ENCODE measurements at regions not wholly inside any gene's neighbourhood (a gene's known extent, or its start where the extent isn't known, plus 50 kb on each side); places are given as distances from the start of the nearest gene placed in this dataset.
A peak's percentile ranks its signal among the peaks of the same experiment; 100 is the strongest.

DNA sequence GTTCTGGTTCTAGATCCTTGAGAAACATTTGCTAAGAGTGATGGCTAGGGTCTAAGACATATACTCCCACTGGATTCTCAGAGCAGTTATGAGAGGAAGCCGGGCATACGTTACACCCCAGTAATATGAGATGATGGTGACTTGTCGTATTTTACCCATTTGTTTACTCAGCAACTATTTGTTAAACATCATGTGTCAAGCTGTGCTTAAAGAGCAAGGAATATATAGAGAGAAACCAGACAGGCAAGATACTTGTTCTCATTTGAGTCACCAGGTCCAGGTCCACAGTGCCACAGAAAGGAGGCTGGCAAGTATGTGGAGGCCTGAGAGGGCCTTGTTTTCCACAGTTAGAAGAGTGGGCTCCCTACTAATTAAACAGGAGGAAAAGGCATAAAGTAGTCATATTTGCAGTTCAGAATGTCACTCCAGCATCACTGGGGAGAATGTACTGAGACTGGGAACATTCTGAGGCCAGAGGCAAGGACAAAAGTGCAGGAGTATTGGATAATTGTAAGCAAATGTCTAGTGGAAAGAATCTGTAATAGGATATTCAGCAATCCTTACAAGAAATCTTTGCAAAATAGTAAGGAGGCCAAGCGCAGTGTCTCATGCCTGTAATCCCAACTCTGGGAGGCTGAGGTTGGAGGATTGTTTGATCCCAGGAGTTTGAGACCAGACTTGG is 142.2 kb downstream of the IRS2 start:
- no peak for DNase-seq

DNA sequence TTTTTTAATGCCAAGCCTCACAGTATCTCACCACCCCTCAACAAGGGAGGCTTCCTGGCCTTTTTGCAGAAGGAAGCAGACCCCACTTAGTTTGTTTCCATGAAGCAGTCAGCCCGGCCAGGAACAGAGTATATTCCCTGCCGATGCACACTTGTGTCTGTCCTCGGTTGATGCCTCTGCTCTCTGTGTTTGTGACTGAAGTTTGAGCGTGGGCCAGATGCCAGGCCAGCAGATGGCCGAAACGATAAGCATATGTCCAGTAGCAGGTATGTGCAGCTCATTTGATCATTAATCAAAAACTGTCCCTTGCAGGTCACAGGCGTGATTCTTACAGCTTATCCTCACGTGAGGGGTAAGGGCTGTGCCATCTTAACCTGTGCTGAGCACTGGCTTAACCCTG is 144.0 kb downstream of the IRS2 start:
- DNase-seq = no peak

DNA sequence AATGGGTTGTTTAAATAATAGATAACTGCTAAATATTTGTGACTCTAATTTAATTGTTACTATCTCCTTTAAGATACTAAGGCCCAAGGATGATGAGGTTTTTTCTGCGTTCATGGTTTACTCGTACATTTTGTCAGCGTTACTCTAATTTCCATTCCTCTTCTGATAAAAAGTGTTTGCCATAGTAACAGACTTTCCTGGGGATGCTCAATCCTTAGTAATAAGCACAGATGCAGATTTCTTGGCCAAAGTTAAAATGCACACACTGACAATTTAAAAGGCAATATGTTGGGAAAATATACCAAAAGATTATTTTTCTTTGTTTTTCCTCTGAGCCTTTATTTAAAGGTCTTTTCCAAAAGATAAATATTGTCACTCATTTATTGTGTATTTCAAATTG is 149.6 kb downstream of the IRS2 start:
- DNase-seq = no peak

DNA sequence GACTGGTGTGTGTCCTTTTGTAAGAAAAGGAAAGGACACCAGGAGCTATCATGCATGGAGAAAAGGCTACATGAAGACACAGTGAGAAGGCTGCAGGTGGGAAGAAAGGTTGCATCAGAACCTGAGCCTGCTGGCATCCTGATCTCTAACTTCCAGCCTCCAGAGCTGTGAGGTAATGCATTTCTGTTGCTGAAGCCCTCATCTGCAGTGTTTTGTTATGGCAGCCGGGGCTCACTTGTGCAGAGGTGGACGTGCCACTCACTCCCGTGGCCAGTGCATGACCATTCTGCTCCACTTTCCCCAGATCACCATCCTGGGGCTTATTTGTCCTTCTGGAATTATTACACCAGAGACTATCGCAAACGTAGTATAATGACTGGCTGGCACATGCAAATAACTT is 155.3 kb downstream of the IRS2 start:
- DNase-seq = no peak

DNA sequence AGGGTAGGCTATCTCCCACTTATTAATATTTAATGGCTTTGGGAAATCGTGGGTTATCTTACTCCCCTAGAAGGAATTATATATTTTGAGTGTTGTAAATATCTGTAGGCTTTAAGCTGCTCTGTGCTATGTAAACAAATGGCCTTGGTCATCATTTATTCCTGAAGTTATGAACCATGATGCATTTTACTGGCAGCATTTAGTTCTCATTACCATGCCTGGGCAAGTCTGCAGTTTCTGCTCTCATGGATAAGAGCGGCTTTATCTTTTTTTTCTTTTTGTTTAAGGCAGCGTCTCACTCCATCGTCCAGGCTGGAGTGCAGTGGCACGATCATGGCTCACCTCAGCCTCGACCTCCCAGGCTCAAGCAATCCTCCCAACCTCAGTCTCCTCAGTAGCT is 156.1 kb downstream of the IRS2 start:
- DNase-seq = no peak

DNA sequence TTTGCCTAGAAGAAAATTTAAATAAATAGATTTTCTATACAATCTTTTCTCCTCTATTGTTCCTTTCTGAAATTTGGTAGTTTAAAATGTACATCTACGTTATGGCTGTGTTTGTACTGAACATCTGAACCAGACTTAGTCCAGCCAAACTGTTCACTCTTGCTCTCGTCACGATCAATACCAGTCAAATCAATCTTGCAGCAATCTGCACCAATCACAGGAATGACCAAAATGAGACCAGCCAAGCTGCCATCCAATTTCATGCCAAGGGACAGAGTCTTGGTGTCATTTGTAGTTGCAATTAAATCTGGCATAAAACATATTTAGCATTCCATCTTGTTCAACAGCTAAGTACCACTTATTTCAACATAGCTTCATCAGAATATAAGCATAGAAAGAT is 156.6 kb downstream of the IRS2 start:
- DNase-seq = no peak

DNA sequence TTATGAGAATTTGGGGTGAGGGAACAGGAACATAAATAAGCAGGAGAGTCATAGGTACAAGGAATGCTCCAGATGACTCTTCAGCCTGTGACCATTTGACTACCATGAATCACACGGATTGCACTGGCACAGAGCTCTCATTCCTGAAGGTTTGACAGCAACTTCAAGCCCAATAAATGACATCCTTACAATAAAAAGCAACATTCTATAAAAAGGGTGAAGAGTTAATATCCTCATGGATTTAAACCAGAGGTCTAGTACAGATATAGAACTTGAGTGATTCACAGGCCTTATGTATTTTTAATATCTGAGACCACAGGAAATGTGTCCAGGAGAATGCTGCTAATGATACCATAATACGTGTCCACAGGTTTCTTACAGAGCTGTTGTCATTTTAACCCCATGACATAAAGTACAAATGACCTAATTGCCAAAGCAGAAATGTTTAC is 158.1 kb downstream of the IRS2 start:
- DNase-seq = no peak

DNA sequence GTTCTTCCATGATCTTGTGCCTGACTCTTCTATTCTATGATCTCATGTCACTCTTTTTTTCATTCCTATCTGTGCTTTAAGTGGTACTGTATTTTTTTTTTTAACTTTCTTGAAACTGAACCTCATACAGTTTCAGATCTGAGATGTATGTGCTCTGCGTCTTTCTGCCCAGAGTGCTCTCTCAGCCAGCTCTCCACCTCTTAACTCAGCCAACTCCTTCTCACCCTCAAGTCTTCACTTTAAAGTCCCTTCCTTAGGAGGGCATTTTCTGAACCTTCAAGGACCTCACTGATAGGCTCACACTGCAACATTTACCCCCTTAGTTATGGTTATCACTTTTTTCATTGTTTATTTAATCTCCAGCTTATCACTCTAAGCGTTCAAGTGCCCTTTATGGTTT is 158.7 kb downstream of the IRS2 start:
- no peak for DNase-seq

DNA sequence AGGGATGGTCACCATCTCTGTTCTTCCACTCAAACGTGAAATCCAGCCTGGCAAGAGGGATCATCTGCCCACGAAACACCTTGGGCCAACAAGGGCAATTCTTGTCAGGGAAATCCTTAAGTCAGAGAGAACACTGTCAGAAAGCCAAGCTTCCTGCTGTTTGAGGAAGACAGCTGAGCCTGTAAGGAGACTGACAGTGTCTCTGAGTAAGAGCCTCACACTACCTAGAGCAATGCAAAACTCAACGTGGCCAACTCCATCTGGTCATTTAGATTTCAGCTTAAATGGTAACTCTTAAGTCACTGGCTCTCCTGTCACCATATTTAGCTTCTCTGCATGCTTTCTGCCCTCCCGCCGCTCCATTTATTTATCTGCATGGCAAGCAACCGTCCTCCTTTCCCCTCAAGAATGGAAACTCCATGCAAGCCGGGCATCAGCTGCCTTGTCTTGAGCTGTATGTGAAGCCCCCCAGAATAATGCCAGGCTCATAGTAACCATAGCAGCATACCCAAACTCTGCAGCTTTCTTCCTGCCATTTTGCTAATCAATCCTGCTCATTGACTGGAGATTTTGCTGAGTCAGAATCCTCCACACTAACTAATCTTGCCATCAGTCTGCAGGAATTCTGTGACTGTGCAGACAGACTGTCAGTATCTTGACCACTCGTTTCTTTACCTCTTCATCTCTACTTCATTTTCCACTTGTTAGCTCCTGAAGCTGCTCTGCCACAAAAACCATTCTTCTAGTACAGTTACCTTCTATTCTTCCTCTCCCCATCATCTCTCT is 159.8 kb downstream of the IRS2 start:
- no peak for DNase-seq

DNA sequence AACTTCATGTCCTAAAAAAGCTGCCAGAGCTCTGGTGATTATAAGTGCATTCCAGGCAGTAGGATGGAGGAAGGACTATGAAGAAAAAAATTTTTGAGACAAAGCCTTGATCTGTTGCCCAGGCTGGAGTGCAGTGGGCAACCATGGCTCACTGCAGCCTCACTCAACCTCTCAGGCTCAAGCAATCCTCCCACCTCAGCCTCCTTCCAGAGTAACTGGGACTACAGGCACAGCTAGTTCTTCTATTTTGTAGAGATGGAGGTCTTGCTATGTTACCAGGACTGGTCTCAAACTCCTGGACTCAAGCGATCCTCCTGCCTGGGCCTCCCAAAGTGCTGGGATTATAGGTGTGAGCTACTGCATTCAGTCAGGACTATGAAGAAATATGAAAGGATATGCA is 161.2 kb downstream of the IRS2 start:
- no peak for DNase-seq

DNA sequence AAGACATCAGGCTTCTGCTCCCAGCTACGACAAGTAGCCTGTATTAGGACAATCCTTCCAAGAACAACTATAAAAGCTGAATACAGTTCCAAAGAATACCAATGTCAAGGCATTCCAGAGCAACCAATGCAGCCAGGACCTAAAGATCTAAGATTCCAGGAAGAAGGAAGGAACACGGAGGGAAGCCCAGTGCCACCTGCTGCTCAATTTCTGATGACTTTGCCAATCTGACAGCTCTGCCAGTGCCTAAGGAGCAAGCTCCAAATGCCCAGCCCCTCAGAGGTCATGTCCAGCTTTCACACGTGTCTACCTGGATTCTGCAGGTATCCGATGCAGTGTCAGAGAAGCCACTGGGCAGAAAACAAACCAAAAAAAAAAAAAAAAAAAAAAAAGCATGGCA is 164.4 kb downstream of the IRS2 start:
- no peak for DNase-seq

DNA sequence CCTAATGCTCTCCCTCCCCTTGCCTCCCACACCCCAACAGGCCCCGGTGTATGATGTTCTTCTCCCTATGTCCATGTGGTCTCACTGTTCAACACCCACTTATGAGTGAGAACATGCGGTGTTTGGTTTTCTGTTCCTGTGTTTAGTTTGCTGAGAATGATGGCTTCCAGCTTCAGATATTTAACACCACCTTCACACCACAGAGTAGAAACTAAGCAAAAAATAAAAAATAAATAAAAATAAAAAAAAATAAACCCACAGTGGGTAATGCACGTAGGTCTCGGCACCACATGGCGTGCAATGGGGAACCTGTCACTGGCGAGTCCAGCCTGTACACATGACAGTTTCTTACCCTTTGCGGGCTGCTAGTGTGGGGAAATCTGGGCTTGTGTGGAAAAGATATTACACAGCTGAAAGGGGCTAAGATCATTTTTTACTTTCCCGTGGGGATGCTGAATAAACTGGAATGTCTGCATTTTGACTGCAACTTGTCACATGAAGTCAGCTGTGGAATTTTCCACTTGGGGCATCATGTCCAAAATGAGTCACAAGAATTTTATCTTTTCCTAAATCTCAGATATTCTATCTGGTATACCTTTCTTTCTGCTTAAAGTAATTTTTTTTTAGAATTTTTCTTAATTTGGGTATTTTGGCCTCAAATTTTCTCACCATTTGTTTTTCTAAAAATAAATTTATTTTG is 170.5 kb downstream of the IRS2 start:
- DNase-seq = no peak

DNA sequence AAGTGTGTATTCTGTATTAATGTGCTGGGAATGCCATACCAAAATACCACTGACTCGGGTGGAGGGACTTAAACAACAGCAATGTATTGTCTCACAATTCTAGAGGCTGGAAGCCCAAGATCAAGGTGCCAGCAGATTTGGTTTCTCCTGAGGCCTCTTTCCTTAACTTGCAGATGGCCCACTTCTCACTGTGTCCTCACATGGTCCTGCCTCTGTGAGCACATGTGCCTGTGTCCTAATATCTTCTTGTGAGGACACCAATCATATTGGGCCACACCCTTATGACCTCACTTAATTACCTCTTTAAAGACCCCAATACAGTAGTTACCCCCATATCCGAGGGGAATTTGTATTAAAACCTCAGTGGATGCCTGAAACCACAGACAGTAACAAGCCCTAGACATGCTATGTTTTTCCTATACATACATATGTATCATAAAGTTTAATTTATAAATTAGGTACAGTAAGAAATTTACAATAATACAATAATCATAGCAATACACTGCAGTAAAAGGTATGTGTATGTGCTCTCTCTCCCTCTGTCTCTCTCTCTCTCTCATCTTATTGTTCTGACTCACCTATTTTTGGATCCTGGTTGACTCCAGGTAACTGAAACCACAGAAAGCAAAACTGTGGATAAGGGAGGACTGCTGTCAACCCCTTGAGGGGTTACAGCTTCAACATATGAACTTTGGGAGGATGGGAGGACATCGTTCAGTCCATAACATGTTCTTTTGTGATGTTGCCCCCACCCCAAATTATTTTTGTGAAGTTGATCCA is 174.3 kb downstream of the IRS2 start:
- no peak for DNase-seq

DNA sequence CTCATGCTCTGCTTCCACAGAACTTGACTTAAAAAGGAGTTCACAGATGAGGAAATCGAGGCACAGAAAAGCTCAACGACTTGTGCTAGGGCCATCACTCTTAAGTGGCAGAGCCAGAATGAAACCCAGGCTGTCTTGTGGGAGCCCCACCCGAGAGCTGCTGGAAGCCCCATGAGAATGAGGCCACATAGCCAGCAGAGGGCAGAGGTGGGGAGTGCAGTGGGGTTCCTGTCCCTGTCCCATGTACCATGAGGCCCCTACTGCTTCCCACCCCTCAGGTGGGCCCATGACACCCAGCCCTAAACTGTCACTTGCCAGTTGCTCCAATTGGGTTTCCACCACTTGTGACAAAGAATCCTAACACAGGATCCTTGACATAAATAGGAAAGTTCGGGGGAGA is 175.9 kb downstream of the IRS2 start:
- DNase-seq = peak; percentile 19

DNA sequence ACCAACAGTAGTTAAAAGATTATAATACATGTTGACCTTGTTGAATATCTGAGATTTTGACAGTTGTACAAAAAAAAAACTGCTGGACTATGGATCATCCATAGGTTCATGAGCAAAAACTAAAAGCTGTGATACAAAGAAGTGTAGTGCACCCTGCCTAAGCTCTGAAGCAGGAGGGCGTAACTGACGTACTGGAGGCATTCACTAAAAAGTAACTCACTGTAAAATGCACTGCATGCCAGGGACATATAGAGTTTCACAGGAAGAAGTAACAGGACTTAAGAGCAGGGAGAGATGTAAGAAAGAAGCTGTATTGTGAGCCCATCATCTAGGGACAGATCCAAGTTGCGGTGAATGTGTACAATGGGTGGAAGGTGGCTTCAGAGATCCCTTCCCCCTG is 177.9 kb downstream of the IRS2 start:
- DNase-seq = no peak

DNA sequence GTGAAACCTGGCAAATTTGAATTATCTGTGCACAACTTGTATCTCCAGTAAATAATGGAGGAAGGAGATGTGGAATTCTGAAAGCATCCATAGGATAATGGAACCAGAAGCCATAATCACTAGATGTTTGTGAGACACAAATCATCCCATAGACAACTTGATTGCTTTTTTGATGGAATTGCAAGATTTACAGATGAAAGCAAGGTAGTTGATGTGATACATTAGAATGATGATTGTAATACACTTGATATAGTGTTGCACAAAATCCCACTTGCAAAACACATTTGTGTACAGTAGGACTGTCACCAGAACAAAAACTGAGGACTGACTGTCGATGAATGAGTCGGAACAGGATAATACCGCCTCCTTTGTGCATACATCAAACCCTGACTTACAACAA is 178.3 kb downstream of the IRS2 start:
- DNase-seq = no peak

DNA sequence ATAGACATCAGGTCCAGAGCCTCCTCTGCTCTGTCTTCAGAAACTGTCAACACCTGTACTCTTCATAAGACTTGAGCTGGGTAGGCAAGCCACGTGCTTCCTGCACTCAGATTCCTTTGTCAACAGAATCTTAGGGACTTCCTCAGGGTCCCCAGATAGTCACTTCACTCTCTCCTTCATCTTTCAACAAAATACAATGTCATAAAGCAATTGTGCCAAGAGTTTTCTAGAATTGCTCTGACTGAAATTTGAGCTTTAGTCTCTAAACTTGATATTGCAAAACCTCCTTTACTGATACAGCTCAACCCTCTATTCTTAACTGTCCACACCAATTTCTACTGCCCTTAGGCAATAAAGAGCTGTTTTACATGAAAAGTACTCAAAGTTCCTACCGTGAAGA is 179.9 kb downstream of the IRS2 start:
- DNase-seq = no peak

DNA sequence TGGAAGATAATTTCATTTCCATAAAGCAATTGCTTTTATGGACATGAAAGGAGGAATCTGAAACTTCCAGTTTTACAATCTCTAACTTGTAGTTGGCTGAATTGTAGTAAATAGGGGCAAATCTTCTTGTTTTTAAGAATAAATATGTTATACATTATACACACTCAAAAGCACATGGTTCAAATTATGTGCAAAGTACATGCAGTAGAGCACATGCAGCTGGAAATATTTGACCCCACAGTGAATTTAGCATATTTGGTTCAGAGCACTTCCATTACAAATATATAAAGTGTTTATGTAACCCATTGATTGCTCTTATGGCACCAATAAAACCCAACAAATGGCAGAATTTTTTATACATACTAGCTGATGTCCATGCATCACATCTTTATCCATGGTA is 180.5 kb downstream of the IRS2 start:
- no peak for DNase-seq

DNA sequence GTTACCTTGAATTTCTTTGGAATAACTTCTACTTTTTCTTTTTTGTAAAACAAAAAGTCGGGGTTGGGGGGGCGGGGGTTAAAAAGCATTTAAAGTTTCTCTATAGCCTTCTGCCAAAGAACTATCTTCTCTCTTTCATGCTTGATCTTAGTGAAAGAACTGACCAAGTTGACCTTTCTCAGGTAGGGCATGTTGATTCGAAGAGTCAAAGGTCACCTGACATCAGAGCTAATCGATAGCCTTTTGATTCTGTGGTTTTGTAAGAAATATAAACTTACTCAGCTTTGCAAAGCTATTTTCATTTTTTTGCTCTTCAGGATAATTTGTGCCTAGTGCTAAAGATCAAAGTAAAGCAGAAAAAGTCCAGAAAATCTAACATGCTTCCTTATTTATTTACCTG is 181.5 kb downstream of the IRS2 start:
- DNase-seq = no peak

DNA sequence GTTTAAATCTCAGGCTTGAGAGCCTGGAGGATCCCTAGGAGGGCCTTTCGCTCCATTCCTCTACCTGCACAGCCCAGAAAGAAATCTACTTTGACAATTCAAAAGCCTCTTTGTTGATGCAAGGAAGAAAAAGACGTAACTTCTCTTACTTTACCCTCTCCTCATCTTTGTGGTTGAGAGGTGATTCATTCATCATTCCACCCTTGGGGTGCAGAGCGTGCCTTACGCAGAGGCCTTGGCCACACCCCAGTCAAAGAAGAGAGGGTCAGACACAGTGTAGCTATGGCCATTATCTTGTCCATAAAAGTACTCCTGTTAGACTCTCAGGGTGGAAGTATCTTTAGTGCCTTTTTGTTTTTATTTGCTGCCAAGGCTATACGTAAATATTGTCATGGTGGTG is 184.0 kb downstream of the IRS2 start:
- no peak for DNase-seq

DNA sequence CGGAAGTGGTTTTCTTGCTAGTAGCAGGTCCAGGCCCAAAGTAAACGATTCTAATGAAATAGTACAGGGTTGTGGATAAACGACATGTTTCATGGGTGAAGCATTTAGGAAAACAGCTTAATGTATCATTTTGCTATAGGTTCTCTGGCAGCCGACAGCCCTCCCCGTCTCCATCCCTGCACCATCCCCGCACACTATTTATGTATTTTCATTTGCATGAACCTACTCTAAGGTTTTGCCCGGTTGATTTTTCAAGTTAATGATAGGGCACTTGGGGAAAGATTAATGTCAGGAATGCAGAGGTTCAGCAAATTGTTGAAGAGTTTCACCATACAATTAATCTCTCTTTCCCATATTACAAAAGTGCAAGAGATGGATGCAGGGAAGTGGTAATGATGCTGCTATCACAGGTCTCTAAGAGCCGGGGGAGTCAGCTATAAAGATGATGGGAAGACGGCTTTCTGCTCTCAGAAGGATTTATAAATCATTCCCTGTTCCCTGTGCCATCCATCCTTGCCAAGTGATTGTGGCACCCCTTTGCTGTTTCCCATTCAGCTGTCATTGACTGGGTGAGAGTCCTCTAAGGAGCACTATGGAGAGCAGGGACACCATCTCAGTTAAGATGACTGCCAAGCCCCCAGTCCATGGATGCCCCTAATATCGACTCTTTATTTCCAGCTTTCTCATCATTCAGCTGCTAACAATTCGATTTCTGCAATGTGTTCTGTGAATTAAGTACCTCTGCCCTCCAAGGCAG is 186.3 kb downstream of the IRS2 start:
- DNase-seq = no peak

DNA sequence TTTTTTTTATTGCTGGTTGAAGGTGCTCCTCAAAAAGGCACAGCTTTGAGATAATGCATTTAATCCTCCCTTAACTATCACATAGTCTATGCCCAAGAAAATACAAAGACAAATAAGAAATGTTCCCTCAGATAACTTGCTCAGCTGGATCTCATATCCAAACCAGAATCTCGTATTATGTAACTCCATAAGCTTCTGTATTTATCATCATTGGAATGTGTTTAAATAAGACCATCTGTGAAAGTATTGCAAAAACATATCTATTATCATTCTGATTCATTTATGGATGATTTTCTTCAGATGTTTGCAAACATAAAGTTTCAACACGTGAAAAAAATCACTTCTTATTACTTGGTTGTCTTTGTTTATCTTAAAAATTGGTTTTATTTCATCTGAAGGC is 190.9 kb downstream of the IRS2 start:
- DNase-seq = no peak

DNA sequence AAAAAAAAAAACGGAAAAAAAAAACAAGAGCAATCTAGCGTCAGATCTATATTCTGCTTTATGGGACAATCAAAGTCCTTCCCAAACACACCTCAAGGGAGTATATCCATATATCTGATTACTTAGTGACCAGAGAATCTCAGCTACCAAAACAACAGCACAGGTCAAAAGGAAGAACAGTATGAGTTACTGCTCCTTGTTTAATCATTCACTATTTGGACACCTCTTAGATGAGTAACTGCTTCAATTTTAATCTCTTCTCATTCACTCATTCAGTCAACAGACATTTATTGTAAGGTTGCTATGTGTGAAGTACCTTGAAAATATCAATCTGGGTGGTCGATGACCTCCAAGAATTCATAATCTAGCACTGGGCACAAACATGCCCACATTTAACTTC is 193.2 kb downstream of the IRS2 start:
- no peak for DNase-seq
